OCI-M2 (cell line): ENCODE measurements at regions not wholly inside any gene's neighbourhood (a gene's known extent, or its start where the extent isn't known, plus 50 kb on each side); places are given as distances from the start of the nearest gene placed in this dataset.
"Not testable (repeated sequence)": the region's sequence is repeated elsewhere in the genome, so short reads cannot be mapped to it uniquely, and the experiment has no call there.

ENCODE experiments used
- DNase-seq: peaks from one replicate; lab custom pipeline; 2025; ENCODE audit not compliant: unreplicated experiment; lab: John Stamatoyannopoulos, UW

DNA sequence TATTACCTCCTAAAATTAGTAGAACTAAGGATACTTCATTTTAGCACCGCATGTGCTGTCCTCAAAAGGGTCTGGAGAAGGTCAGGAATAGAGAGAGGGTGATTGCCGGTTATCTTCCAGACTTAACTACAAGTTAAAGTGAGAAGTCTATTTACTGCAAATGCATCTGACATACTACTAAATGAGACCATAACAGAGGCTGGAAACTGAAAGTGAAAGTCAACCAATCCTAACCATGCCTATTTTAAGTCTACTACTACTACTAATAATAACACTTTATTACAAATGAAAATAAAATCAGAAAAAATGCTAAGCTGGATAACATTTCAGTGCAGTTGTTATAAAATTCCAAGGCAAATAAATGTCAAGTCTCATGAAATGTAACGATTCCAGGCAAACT is 244.7 kb downstream of the KIF20B start:
- DNase-seq, result no peak

DNA sequence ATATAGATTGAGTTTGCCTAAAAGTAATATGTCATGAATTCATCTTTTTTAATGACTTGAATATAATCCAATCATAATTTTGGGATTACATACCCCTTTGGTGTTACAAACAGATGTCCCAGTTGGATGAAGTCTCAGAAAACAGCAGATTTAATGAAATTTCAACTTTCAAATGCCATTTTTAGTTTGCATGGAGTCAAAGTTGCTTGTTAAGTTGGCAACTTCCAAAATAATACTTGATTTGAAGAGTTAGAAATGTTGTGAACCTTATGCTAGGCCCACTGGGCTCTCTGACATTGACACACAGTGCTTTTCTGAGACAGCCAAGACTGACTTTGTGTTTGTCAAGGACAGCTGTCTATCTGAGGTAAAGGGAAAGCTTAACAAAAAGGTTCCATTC is 248.1 kb downstream of the KIF20B start:
- DNase-seq, result no peak

DNA sequence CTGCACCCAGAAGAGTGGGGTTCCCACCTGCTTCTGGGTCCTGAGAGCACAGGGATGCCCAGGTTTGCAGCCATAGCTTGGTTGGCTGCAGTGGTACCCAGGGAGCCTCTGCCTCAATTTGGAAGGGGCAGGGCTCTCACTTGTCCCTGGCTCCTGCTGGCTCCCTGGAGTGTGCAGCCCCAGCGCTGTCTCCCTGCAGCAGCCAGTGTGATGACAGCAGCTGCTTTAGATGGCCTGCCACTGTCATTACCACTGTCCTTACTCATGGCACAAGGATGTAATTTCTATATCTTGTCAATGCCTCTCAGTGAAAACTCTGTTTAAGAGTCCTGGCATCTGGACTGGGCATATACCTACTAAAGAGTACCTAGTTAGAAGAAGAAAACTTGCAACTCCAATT is 250.9 kb downstream of the KIF20B start:
- no peak for DNase-seq

DNA sequence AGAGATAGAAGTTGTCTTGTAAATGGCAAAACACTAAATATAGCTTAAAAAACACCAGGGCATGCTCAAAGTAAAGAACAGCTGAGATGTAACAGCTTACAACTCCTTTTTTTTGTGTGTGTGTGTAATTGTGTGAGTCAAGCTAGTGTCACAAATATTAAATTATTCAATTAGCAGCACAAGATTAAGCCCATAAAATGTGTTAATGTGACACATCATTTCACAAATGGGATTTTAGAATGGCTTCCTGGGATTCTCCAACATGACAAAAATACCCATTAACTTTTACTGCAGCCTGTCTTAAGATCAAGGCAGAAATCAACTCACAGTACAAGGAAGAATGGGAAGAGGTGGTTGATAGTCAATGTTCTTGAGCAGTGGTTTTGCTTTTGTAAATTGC is 251.4 kb downstream of the KIF20B start:
- no peak for DNase-seq

DNA sequence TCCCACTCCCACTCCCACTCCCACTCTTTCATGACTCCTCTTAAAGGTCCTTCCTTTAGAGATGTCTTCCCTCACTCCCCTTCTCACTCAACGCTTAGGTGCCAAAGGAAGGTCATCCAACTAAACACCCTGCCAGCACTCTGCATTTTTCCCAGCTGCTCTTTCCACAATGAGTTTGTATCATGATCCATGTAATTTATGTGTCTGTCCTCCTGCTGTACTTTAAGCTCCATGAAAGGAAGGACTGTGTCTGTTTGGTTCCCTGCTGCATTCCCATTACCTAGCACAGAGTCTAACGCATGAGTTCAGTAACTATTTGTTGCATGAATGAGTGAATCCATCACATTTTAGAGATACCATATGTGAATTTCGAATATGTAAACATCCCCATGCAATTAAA is 252.7 kb downstream of the KIF20B start:
- no peak for DNase-seq

DNA sequence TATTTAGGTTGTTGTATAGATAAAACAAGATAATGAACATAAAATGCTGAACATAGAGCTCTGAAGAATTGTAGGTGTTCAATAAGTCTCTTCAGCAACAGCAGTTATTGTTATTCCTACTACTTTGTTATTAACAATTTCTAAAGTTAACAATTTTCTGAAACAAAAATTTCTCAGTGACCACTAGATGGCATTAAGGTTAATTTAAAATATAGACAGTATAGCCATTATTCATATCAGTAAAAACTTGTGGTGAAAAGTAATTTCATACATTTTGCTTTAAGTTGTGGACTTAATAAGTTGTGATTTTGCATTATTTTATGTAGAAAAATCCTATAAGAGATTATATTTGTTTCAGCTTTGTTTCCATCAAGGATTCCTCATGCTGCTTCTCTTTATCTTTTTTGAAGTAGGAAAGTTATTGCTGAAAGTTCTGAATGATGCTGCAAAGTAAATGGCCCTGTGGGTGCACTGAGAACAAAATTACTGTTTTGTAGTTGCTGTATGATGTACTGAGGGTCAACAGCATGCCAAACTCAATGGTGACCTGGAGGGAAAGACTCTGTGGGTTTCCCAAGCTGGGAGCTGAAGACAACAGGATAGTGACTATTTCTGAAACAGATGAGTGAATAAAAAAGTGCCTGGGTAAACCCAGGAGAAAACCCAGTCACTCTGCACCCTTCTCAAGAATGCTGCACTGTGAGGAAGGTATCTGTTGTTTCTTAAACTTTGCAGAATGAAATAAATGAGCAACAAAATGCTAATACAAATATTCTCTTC is 253.6 kb downstream of the KIF20B start:
- no peak for DNase-seq

DNA sequence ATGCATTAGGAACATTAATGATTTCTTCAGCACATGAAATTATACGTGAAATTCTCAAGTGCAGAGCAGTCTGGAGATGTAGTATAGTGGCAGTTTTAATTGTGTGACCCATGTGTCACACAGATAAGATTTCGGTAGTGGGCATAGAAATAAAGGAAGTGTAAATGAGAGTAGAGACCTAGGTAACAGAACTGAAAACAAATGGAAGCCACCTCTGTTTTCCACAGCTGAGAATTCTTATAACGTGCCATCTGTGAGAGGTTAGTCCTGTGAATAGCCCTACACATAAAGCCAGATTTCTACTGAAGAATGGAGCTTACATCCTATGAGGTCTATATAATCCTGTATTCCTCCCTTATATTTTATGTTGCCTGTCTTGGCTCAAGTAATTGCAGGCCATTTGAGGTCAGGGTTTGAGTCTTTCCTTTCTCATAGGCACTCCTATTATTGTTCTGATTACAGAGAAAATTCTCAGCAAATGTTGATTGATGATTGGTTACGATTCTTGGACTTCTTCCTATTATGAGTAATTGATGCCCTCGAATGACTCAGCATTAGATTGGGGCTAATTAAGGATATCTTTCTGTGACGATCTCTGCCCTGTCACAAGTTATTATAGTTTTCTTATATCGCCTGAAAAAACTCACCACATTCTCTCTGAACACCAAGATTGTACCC is 258.2 kb downstream of the KIF20B start:
- DNase-seq, result no peak

DNA sequence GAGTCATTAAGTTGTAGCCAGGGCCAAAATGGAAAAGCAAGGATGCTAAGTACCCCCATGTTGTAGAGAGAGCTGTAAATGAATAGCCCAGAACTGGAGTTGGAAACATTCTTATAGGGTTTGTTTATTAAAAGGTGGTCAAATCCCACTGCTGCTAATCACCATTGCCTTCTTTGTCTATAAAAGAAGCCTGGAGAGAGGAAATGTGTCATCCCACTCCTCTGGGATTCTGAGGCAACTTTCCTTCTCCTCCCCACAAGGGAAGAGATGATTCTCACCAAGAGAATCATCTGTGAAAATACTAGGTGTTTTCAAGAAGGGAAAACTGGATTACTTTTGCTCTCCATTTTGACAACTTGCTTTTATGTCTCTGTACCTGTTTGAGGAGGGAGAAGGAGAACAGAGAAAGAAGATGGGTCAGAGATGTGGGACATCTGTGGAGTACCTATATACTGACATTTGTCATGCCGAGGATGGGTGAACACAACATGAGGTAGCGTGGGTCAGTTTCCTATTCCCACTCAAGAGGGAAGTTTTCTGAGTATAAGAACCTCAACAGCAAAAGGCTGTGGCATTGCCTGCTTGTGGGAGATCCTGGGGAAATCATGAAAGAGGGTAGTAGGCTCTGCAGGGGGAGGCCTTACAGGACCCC is 262.2 kb downstream of the KIF20B start:
- no peak for DNase-seq

DNA sequence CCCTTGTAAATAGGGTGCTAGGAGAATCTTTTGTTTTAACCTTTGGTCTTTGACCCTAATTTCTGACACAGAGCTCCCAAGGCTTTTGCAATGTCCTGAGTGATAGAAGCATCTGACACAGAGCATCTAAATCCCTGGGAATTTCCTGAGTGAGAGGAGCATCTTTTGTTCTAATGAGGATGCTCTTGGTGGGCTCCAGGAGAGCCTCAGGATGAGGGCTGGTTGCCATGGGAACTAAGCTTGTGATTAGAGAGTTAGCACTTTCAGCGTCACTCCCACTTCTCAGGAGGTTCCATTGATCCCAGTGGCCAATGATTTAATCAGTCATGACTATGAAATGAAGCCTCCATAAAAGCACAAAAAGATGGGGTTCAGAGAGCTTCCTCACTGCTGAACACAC is 264.8 kb downstream of the KIF20B start:
- DNase-seq, result no peak

DNA sequence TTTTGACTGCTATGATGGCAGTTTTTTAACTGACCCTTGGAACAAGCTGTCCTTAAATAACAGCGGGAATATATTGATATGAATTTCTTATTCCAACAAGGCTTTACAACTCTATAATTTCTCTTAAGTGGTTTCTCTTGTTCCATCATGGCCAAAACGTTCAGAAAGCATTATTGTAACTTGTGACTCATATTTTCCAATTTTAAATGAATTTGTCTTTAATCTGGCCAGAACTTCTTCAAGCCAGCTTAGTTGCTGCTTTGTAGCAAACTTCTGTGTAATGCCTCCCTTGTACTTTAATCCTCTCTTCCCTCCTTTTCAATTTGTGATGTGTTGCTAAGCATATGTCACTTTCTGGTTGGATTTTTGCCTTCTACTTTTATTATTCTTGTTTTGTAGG is 271.9 kb downstream of the KIF20B start:
- no peak for DNase-seq

DNA sequence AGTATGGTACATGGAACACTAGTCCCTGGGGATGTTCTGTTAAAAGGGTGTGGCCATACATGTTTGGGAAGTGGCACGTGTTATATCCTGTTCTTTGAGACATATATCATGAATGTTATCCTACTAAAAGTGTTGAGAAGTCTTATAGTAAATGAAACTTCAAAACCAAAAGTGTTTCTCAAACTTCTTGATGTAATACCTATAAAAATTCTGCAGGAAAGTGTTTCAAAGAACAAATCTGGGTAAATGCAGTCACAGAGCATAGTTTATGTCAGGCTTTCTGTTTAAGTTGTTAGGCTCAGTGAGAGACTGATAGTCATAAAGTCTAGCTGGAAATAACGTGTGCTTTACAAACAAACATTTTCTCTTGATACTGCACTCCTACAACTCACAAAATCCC is 273.7 kb downstream of the KIF20B start:
- no peak for DNase-seq

DNA sequence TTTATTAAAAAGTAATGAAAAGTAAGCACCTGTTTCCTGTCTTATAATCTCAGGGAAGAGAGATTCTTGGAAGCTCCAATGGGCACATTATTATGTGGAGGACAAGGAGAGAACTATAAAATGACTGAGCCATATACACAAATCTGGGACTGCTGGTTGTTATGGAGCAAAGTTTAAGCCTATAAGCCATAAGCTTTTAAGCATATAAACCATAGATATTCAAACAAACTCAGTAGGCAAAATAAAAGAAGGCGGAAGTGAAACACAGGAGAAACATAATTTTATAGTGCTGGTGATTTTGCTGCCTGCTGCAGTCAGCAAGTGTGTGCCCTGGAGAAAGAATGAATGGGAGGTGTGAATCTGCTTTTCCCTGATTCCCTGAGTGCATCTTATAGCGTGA is 274.4 kb downstream of the KIF20B start:
- DNase-seq, result no peak

DNA sequence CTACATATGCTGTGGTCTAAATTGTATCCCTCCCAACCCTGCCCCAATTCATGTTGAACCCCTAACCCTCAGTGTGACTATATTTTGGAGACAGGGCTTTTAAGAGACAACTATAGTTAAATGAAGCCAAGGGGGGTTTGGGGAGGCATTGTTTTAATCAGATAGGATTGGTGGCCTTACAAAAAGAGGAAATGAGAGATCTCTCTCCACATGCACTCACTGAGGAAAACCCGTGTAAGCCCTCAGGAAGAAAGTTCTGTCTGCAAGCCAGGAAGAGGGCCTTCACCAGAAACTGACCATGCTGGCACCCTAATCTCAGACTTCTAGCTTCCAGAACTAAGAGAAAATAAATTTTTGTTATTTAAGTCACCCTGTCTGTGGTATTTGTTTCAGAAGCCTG is 276.7 kb downstream of the KIF20B start:
- DNase-seq, result no peak

DNA sequence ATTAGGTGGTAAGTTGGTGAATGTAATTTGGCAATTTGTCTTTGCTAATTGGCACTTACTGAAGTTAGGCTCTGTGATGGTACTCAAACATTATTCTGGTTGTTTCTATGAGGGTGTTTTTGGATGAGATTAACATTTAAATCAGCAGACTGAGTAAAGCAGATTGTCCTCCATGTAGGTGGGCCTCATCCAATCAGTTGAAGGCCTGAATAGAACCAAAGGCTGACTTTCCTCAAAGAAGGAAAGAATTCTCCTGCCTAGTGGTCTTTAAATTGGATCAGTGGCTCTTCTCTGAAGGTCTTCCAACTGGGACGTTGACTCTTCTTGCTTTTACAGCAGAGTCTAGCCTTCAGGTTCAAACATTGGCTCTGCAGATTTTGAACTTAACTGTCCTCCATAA is 278.3 kb downstream of the KIF20B start:
- DNase-seq, result no peak

DNA sequence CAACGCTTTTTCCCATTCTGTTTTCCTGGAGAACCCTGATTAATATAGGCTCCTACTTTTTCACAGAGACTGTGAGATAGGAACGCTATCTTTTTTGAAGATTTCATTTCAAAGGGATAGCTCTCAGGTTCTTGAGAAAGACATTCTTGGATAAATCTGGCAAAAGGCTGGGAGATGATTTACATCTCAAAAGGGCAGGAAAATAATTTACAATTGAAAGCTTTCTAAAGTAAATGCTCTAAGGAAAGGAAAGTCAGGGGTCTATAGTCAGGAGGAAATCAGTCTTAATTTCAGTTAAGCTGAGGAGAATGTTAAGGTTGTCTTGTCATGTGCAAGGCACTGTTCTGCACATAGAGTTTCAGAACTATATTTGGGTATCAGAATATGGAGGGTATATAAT is 278.8 kb downstream of the KIF20B start:
- DNase-seq, result no peak

DNA sequence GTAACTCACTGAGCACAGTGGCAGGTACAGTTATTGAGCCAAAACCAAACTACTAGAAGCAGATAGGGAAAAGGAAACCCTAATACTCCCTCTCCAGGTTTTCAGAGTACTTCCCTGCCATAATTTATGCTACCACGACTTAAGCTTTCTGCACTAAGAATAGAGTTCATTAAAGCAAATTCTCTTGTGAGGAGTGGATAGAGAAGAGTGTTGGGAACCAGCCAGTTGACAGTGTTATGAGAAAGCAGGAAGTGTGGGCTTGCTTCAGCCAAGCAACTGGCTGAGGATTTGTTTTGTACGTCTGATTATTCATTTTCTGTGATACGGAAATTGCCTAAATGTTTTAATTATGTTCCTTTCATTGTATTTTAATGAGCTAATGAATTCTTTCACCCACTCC is 280.5 kb downstream of the KIF20B start:
- DNase-seq, result no peak

DNA sequence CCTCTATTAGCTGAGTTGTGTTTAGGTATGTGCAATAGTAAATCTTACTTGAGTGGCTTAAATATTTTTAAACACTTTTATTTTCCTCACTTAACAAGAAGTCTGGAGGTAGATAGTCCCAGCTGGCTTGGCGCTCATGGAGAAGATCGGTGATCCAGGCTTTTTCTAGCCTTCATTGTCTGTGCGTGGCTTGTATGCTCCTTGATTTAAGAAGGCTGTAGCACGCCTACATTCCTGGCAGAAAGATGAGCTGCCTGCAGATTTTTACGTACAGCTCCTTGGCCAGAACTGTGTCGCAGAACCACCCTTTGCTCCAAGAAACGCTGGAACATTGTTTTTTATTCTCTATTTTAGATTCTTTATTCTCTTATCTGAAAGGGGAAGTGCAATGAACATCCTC is 284.1 kb downstream of the KIF20B start:
- no peak for DNase-seq

DNA sequence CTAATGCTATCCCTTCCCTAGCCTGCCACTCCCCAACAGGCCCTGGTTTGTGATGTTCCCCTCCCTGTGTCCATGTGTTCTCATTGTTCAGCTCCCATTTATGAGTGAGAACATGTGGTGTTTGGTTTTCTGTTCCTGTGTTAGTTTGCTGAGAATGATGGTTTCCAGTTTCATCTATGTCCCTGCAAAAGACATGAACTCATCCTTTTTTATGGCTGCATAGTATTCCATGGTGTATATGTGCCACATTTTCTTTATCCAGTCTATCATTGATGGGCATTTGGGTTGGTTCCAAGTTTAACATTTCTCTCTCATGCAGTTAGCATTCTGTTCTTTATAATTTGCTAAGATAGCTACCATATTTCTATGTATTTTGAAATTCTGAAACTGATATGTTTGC is 287.0 kb downstream of the KIF20B start:
- not testable (repeated sequence) for DNase-seq

DNA sequence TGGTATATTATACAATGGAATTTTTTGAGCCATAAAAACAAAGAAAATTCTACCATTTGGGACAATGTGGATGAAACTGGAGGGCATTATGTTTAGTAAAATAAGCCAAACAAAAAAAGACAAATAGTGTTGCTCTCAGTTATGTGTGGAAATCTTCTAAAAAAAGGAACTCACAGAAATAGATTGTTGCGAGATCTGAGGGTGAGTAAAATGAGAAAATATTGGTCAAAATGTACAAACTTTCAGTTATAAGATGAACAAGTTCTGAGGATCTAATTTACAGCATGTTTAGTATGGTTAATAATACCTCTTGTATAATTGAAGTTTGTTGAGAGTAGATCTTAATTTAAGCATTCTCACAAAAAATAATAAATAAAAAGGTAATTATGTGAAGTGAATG is 291.2 kb downstream of the KIF20B start:
- no peak for DNase-seq

DNA sequence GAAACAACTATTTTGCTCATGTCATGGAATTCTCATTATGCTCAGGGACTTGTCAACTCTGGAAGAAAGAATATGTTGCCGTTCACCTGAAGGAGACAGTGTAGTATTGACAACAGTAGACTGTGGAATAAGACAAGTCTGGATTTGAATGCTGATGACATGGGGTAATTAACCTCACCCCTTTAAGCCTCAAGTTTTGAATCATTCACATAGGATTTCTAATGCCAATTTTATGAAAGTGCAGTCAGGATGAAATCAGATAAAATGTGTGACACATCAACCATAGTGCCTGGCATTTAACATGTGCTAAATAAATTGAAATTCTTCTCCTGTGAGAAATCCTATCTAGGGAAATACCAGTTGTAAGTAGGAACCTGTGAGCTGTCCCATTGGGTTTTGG is 305.8 kb downstream of the KIF20B start:
- DNase-seq, result no peak

DNA sequence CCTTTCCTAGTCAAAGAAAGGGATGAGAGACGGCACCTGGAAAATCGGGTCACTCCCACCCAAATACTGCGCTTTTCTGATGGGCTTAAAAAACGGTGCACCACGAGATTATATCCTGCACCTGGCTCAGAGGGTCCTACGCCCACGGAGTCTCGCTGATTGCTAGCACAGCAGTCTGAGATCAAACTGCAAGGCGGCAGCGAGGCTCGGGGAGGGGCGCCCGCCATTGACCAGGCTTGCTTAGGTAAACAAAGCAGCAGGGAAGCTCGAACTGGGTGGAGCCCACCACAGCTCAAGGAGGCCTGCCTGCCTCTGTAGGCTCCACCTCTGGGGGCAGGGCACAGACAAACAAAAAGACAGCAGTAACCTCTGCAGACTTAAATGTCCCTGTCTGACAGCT is 309.9 kb downstream of the KIF20B start:
- not testable (repeated sequence) for DNase-seq

DNA sequence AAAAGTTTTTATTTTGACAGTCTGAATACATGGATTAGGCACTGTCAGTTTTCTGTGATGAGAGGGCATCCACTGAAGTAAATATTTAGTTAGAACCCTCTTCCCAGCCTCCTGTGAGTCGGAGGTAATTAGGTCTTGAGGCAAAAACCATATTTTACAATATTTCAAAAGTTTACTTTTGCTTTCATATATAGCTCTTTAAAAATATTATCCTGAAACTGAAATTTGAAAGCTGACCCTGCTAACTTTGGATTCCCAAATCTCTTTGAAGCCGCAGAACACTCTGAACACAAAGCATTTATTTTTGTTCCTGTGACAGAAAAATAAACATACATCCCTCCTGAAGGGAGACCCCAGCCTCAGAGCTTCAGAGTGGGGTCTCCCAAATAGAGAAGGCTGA is 317.4 kb downstream of the KIF20B start:
- DNase-seq, result no peak
